Mucosa of descending colon (tissue), 3 donors: ENCODE measurements at regions not wholly inside any gene's neighbourhood (a gene's known extent, or its start where the extent isn't known, plus 50 kb on each side); places are given as distances from the start of the nearest gene placed in this dataset.

Source experiments
- ATAC-seq: fragments of 200-7000 bp; cut with Tn5 transposase; one replicate; pipeline ENCODE4 v1.9.1; 2020; ENCODE audit warnings: mild to moderate bottlenecking, moderate library complexity
- DNase-seq, 3 donors: peaks; one replicate each; pipeline ENCODE4 v3.0.0-alpha.2; 2020
- H3K36me3 ChIP-seq: fragments of 200-600 bp; one replicate; pipeline ENCODE4 v1.8.0; 2021; ENCODE audit warnings: low read depth, mild to moderate bottlenecking
- H3K4me1 ChIP-seq: fragments of 200-600 bp; one replicate; pipeline ENCODE4 v1.8.0; 2021; ENCODE audit warnings: low read depth, mild to moderate bottlenecking
- H3K4me3 ChIP-seq: fragments of 200-600 bp; one replicate; pipeline ENCODE4 v1.8.0; 2021; ENCODE audit warnings: mild to moderate bottlenecking
- H3K9me3 ChIP-seq: fragments of 200-600 bp; one replicate; pipeline ENCODE4 v1.8.0; 2021; ENCODE audit warnings: mild to moderate bottlenecking
- intact Hi-C, 2 donors: fragments of 100-400 bp; cut with DNase I in 1 of 2; cut with micrococcal nuclease in 1 of 2; formaldehyde crosslinking; loops; one replicate each; pipeline versions ENCODE4 v1.11.0 to v1.11.1; 2022; cut with DNase I, micrococcal nuclease
- TF ChIP-seq, protein P1 (sequence below): fragments of 200-600 bp; IDR thresholded peaks from one replicate; pipeline ENCODE4 v1.8.0; 2022; ENCODE audit warnings: antibody characterized with exemption, mild to moderate bottlenecking
- donor health status: DM: no; HTN: no; CAD: no; lungs with moderate emphysema.
- donor health status: DM: no; HTN: no; CAD: no.
- donor health status: DM: no; HTN: yes; CAD: no.

DNA sequence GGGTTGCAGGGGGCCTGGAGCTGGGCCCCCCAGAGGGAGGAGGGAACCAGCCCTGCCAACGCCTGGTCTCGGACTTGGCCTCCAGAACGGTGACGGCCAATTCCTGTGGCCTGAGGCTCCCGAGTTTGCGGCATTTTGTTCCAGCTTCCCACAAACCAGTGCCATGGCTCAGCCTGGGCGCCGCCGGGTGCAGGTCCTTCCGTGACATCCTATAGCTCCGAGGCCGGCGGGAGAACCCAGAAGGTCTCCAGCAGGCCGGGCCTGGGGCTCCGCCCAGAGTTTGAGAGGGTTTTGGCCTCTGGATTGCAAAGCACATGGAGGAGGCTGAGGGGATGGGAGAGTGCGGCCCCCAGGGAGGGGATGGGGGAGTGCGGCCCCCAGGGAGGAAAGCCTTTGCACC, 92.6 kb downstream of the UNCX start:
- Histone ChIP-seq H3K4me1 (no peaks in the 10 kb centered on the region), H3K9me3 (no peaks in the 10 kb centered on the region), H3K4me3 (no peak overlapping the region), H3K36me3 (no peaks in the 10 kb centered on the region)
- intact Hi-C loops, result no loop called here
- TF ChIP-seq, protein P1, sequence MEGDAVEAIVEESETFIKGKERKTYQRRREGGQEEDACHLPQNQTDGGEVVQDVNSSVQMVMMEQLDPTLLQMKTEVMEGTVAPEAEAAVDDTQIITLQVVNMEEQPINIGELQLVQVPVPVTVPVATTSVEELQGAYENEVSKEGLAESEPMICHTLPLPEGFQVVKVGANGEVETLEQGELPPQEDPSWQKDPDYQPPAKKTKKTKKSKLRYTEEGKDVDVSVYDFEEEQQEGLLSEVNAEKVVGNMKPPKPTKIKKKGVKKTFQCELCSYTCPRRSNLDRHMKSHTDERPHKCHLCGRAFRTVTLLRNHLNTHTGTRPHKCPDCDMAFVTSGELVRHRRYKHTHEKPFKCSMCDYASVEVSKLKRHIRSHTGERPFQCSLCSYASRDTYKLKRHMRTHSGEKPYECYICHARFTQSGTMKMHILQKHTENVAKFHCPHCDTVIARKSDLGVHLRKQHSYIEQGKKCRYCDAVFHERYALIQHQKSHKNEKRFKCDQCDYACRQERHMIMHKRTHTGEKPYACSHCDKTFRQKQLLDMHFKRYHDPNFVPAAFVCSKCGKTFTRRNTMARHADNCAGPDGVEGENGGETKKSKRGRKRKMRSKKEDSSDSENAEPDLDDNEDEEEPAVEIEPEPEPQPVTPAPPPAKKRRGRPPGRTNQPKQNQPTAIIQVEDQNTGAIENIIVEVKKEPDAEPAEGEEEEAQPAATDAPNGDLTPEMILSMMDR, result no peak
- ATAC-seq, result no peak
- peak in 1 of 3 donors; percentile 40 for DNase-seq

- H3K4me3 ChIP-seq, result no peak overlapping the region
- TF ChIP-seq, protein P1, result no peak
- H3K9me3 ChIP-seq, result no peaks in the 10 kb centered on the region
- DNase-seq (peak in 1 of 3 donors; percentile 26), ATAC-seq (no peak)
- H3K36me3 ChIP-seq, result no peaks in the 10 kb centered on the region
- intact Hi-C loops, result no loop called here
- no peaks in the 10 kb centered on the region for H3K4me1 ChIP-seq
Measured at GRCh38 chr7:1325646-1326510, 93.2 kb downstream of the UNCX start.

DNA sequence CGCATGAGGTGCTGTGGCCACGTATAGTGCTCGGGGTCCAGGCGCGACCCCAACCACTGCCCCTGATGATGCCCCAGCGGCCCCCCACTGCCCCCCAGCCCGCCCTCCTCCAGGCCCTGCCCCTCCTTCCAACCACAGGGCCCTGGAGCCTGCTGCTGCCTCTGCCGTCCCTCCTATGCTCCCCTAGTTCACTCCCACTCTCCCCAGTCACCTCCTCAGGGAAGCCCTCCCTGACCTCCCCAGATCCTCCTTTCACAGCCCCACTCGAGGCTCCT, 93.8 kb downstream of the UNCX start:
- Histone ChIP-seq H3K4me1 (no peaks in the 10 kb centered on the region), H3K4me3 (no peak overlapping the region), H3K36me3 (no peaks in the 10 kb centered on the region), H3K9me3 (no peaks in the 10 kb centered on the region)
- intact Hi-C loops, result no loop called here
- DNase-seq (no peak), ATAC-seq (no peak)
- TF ChIP-seq, protein P1, result no peak

- H3K4me1 ChIP-seq, result no peaks in the 10 kb centered on the region
- H3K4me3 ChIP-seq, result no peak overlapping the region
- DNase-seq, result peak in 1 of 3 donors; percentile 19
- H3K9me3 ChIP-seq, result no peaks in the 10 kb centered on the region
- TF ChIP-seq, protein P1, result no peak
- ATAC-seq, result no peak
- H3K36me3 ChIP-seq, result no peaks in the 10 kb centered on the region
- intact Hi-C loops, result no loop called here
Measured at GRCh38 chr7:1329261-1329660, 96.6 kb downstream of the UNCX start.

- TF ChIP-seq, protein P1, result no peak
- H3K4me1 ChIP-seq, result no peaks in the 10 kb centered on the region
- no peak for ATAC-seq
- peak in 1 of 3 donors; percentile 30 for DNase-seq
- H3K36me3 ChIP-seq, result no peaks in the 10 kb centered on the region
- H3K4me3 ChIP-seq, result no peak overlapping the region
- intact Hi-C loops, result no loop called here
- H3K9me3 ChIP-seq, result no peaks in the 10 kb centered on the region
Measured at GRCh38 chr7:1329966-1330800, 97.5 kb downstream of the UNCX start.
